A549 (cell line): ENCODE measurements at regions not wholly inside any gene's neighbourhood (a gene's known extent, or its start where the extent isn't known, plus 50 kb on each side); places are given as distances from the start of the nearest gene placed in this dataset.

Source experiments
- ATAC-seq, 2 experiments: fragments of 200-7000 bp in 1 of 2; fragments of >200 bp in 1 of 2; cut with Nextera tagmentation in 1 of 2; cut with Tn5 transposase in 1 of 2; 3 replicates each; pipeline versions ENCODE4 v1.8.0 to v1.9.1; 2018 to 2020; ENCODE audit warnings: mild to moderate bottlenecking in 1 of 2, moderate library complexity in 1 of 2
- CTCF ChIA-PET: fragments of 300-600 bp; sonication (Branson Sonifier 250); formaldehyde crosslinking; extraction: SDS; loops from one replicate; lab custom pipeline; 2021; ENCODE audit warnings: antibody characterized with exemption, inconsistent platforms; lab: Yijun Ruan, JAX
- POLR2A ChIA-PET: fragments of 350-600 bp; formaldehyde crosslinking; extraction: SDS; loops from one replicate; lab custom pipeline; 2021; ENCODE audit warnings: antibody characterized with exemption, inconsistent platforms; lab: Yijun Ruan, JAX
- DNase-seq, 2 experiments: peaks; one replicate each; pipeline versions ENCODE4 v3.0.0 to v3.0.0-alpha.2; 2011 to 2016; ENCODE audit warnings: low read depth in 1 of 2, low spot score in 1 of 2
- FAIRE-seq: peaks from 2 replicates; lab custom pipeline; 2011; peaks lifted over from hg19 to GRCh38; lab: Jason Lieb, UNC
- H3K27ac ChIP-seq, 2 experiments: fragments of >200 bp; sonication (Bioruptor Twin); formaldehyde crosslinking; 3 replicates each; pipeline ENCODE4 v1.5.1; 2016 to 2017
- H3K4me1 ChIP-seq: fragments of >200 bp; sonication (Bioruptor Twin); formaldehyde crosslinking; 3 replicates; pipeline ENCODE4 v1.6.1; 2016
- H3K4me2 ChIP-seq: fragments of >200 bp; sonication (Bioruptor Twin); formaldehyde crosslinking; 3 replicates; pipeline ENCODE4 v1.6.1; 2016
- H3K4me3 ChIP-seq: fragments of >200 bp; sonication (Bioruptor Twin); formaldehyde crosslinking; 3 replicates; pipeline ENCODE4 v1.5.1; 2016
- H3K9me3 ChIP-seq: fragments of >200 bp; sonication (Bioruptor Twin); formaldehyde crosslinking; 3 replicates; pipeline ENCODE4 v1.6.1; 2016
- ATOH8 ChIP-seq: fragments of 250-450 bp; sonication (Bioruptor Pico); IDR thresholded peaks from 2 replicates; pipeline ENCODE4 v1.5.0; 2020; ENCODE audit warnings: low read depth, mild to moderate bottlenecking, moderate library complexity
- BHLHE40 ChIP-seq: IDR thresholded peaks from 2 replicates; pipeline ENCODE4 v1.6.1; 2012; ENCODE audit warnings: low read depth, low read length, inconsistent platforms
- CEBPB ChIP-seq, 2 experiments: fragments of >200 bp in 1 of 2; sonication (Bioruptor Twin) in 1 of 2; formaldehyde crosslinking in 1 of 2; IDR thresholded peaks; 2 replicates each; pipeline ENCODE4 v1.6.1; 2012 to 2016
- CHD2 ChIP-seq: fragments of 150-350 bp; IDR thresholded peaks from 2 replicates; pipeline ENCODE4 v1.6.1; 2014; ENCODE audit warnings: low read length; ENCODE audit not compliant: partially characterized antibody
- CHD4 ChIP-seq: fragments of 200-600 bp; sonication (generic); IDR thresholded peaks from 2 replicates; pipeline ENCODE4 v1.6.1; 2016; ENCODE audit warnings: antibody characterized with exemption, mild to moderate bottlenecking, borderline replicate concordance
- EHMT2 ChIP-seq: fragments of 200-600 bp; sonication (generic); IDR thresholded peaks from 2 replicates; pipeline ENCODE4 v1.6.1; 2016; ENCODE audit warnings: antibody characterized with exemption, low read depth, mild to moderate bottlenecking, moderate library complexity
- ELK1 ChIP-seq: fragments of 150-350 bp; IDR thresholded peaks from 2 replicates; pipeline ENCODE4 v1.6.1; 2014; ENCODE audit warnings: low read depth, mild to moderate bottlenecking, low read length
- HDAC2 ChIP-seq: fragments of 200-600 bp; sonication (generic); IDR thresholded peaks from 2 replicates; pipeline ENCODE4 v1.6.1; 2016
- HOXA7 ChIP-seq: fragments of 250-450 bp; sonication (Bioruptor Pico); IDR thresholded peaks from 2 replicates; pipeline ENCODE4 v1.5.0; 2020; ENCODE audit warnings: mild to moderate bottlenecking, moderate library complexity
- HOXB5 ChIP-seq: fragments of 250-450 bp; sonication (Bioruptor Pico); IDR thresholded peaks from 2 replicates; pipeline ENCODE4 v1.5.0; 2020; ENCODE audit warnings: mild to moderate bottlenecking, moderate library complexity
- JUNB ChIP-seq: fragments of >200 bp; sonication (Bioruptor Twin); formaldehyde crosslinking; IDR thresholded peaks from 2 replicates; pipeline ENCODE4 v1.6.1; 2016
- MAZ ChIP-seq: fragments of 150-350 bp; IDR thresholded peaks from 2 replicates; pipeline ENCODE4 v1.6.1; 2014; ENCODE audit warnings: antibody characterized with exemption, low read depth, low read length, borderline replicate concordance
- MYC ChIP-seq: IDR thresholded peaks from 2 replicates; pipeline ENCODE4 v1.6.1; 2012; ENCODE audit warnings: mild to moderate bottlenecking, inconsistent platforms, low read length, improper control_type of control experiment, borderline replicate concordance
- NR3C1 ChIP-seq: fragments of >200 bp; sonication (Bioruptor Twin); formaldehyde crosslinking; IDR thresholded peaks from 3 replicates; pipeline ENCODE4 v1.6.1; 2017
- RAD21 ChIP-seq, 2 experiments: fragments of >200 bp in 1 of 2; sonication (Bioruptor Twin) in 1 of 2; formaldehyde crosslinking in 1 of 2; IDR thresholded peaks in 1 of 2; conservative IDR thresholded peaks in 1 of 2; 2 replicates in 1 of 2; 3 replicates in 1 of 2; pipeline ENCODE4 v1.6.1; 2012 to 2018; ENCODE audit warnings: inconsistent platforms in 1 of 2
- RCOR1 ChIP-seq: fragments of 150-350 bp; IDR thresholded peaks from 2 replicates; pipeline ENCODE4 v1.6.1; 2014; ENCODE audit warnings: antibody characterized with exemption, low read length, low read depth
- SMC3 ChIP-seq: fragments of >200 bp; sonication (Bioruptor Twin); formaldehyde crosslinking; IDR thresholded peaks from 3 replicates; pipeline ENCODE4 v1.6.1; 2018; ENCODE audit warnings: inconsistent platforms
- SREBF2 ChIP-seq: fragments of 450-650 bp; IDR thresholded peaks from 2 replicates; pipeline ENCODE4 v1.6.1; 2014; ENCODE audit warnings: mild to moderate bottlenecking, moderate library complexity
- WGBS: methylation state at CpG from one replicate; pipeline ENCODE4 v1.1.6; 2017; ENCODE audit errors: missing lambda C conversion rate; 5-methylcytosine and 5-hydroxymethylcytosine counted together
- TF ChIP-seq, protein P1 (sequence below): fragments of 450-650 bp; IDR thresholded peaks from 2 replicates; pipeline ENCODE4 v1.6.1; 2014; ENCODE audit warnings: antibody characterized with exemption
- TF ChIP-seq, protein P2 (sequence below): fragments of >200 bp; sonication (Bioruptor Twin); formaldehyde crosslinking; IDR thresholded peaks from 2 replicates; pipeline ENCODE4 v1.6.1; 2016
- TF ChIP-seq, protein P3 (sequence below): fragments of 250-450 bp; sonication (Bioruptor Pico); IDR thresholded peaks from 2 replicates; pipeline ENCODE4 v1.5.0; 2021; ENCODE audit warnings: mild to moderate bottlenecking, moderate library complexity, borderline replicate concordance

DNA sequence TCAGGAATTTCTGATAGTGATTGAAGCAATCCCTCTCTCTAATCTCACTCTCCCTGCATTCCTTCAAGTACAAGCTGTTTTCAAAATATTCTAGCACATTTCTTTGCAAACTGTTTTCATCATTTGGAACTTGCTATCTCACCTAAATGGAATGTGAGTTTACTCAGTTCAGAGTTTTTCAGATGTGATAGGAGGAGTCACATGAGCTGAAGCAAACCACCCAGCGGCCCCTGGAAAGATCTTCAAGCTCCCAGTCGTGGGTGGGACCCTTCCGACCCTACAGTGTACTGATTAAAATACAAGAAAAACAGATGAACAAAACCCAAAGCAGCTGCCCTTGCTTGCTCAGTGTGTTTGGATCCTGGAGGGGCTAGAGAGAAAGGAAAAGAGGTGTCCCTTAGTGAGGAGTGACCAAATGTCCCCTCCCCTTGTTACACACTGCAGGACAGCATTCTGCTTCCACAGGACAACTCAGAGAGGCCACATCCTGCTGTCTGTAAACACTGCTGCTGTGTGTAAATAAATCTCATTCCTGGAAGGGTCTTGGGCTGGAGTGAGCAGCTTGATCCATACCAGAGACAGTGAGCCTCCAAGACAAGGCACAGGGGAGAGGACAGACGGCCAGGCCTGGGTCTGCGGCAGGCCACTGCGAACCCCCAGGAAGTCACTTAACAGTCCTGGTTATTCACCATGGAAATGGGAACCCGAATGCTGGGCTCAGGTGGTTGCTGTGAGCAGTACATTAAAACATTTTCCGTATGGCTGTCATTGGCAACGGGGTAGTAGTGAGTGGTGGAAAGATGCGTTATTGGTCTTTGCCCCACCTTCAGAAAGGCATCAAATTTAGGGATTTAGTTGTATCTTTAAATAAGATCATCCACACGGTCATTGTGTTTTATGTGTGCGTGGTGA is 229.2 kb downstream of the RHOU start:
- peak in 1 of 2 experiments; percentile 42 for DNase-seq
- peak overlapping the region; percentile 64 for H3K4me2 ChIP-seq
- peak; percentile 85 to 87 for ATAC-seq
- peak overlapping the region; percentile 69 to 79 for H3K27ac ChIP-seq
- no peak for FAIRE-seq
- 65% methylated on average over 11 of the region's 12 CpGs for WGBS
- peaks cover 18% of the 10 kb centered on the region for H3K4me1 ChIP-seq
- no peak for TF ChIP-seq BHLHE40
- no peak for TF ChIP-seq RCOR1
- TF ChIP-seq, protein P1, sequence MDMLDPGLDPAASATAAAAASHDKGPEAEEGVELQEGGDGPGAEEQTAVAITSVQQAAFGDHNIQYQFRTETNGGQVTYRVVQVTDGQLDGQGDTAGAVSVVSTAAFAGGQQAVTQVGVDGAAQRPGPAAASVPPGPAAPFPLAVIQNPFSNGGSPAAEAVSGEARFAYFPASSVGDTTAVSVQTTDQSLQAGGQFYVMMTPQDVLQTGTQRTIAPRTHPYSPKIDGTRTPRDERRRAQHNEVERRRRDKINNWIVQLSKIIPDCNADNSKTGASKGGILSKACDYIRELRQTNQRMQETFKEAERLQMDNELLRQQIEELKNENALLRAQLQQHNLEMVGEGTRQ, result no peak
- no peak for TF ChIP-seq JUNB
- no peak for TF ChIP-seq HOXA7 (CRISPR knock-in tag)
- no peak for TF ChIP-seq ELK1
- TF ChIP-seq RAD21 (conservative IDR thresholded peaks at IDR 0.05 in 1 of 2, IDR thresholded peaks at IDR 0.05 in 1 of 2), result no peak
- TF ChIP-seq, protein P2, sequence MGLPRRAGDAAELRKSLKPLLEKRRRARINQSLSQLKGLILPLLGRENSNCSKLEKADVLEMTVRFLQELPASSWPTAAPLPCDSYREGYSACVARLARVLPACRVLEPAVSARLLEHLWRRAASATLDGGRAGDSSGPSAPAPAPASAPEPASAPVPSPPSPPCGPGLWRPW, result no peak
- no peak for TF ChIP-seq CEBPB (IDR thresholded peaks at IDR 0.05)
- no peak for TF ChIP-seq SMC3
- TF ChIP-seq NR3C1, result no peak
- no peak for TF ChIP-seq CHD4
- no peak for TF ChIP-seq HOXB5 (CRISPR knock-in tag)
- no peak for TF ChIP-seq SREBF2
- TF ChIP-seq, protein P3, sequence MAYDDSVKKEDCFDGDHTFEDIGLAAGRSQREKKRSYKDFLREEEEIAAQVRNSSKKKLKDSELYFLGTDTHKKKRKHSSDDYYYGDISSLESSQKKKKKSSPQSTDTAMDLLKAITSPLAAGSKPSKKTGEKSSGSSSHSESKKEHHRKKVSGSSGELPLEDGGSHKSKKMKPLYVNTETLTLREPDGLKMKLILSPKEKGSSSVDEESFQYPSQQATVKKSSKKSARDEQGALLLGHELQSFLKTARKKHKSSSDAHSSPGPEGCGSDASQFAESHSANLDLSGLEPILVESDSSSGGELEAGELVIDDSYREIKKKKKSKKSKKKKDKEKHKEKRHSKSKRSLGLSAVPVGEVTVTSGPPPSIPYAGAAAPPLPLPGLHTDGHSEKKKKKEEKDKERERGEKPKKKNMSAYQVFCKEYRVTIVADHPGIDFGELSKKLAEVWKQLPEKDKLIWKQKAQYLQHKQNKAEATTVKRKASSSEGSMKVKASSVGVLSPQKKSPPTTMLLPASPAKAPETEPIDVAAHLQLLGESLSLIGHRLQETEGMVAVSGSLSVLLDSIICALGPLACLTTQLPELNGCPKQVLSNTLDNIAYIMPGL (CRISPR knock-in tag), result no peak
- TF ChIP-seq, all 56 proteins: peak for 0
- CTCF ChIA-PET, result interaction anchor here (1.2 kb wide), 1 partner anchor 229 kb away, joined by 5 read pairs; the partner anchor contains the start of gene RHOU
- POLR2A ChIA-PET, result interaction anchor here (1.0 kb wide), 2 partner anchors 103 to 107 kb away, joined by 4 read pairs; no protein-coding TSS in a partner anchor
- Histone ChIP-seq H3K4me3 (no peak overlapping the region), H3K9me3 (no peaks in the 10 kb centered on the region)

GRCh38 chr1:228968891-228969606 is 233.8 kb downstream of the RHOU start:
- no peak overlapping the region for H3K27ac ChIP-seq
- no peak overlapping the region for H3K4me3 ChIP-seq
- no peak overlapping the region for H3K4me2 ChIP-seq
- ATAC-seq (no peak), DNase-seq (no peak), FAIRE-seq (no peak)
- TF ChIP-seq MAZ (no peak), ATOH8 (CRISPR knock-in tag) (no peak), EHMT2 (no peak), MYC (no peak), CHD4 (no peak), CHD2 (no peak), SREBF2 (no peak), HDAC2 (no peak)
- H3K4me1 ChIP-seq, result peaks cover 11% of the 10 kb centered on the region
- ChIA-PET POLR2A (no interaction called here), CTCF (no interaction called here)
- WGBS, result 82% methylated on average over 15 of the region's 15 CpGs
- H3K9me3 ChIP-seq, result no peaks in the 10 kb centered on the region
